ENCODE measurements at regions not wholly inside any gene's neighbourhood (a gene's known extent, or its start where the extent isn't known, plus 50 kb on each side); places are given as distances from the start of the nearest gene placed in this dataset.

- no peak overlapping the region for H3K4me3 ChIP-seq (ENCODE audit: insufficient read depth, low read depth, low read length)
- H3K79me2 ChIP-seq (ENCODE audit: insufficient read depth, low read length): no peaks in the 10 kb centered on the region
- H3K27ac ChIP-seq (ENCODE audit: low read depth, low read length): no peak overlapping the region
- no peaks in the 10 kb centered on the region for H3K27me3 ChIP-seq (ENCODE audit: insufficient read depth, low read length)
- DNase-seq (ENCODE audit: low read depth) (no peak), FAIRE-seq (no peak)
- H3K9ac ChIP-seq (ENCODE audit: low read length): no peak overlapping the region
- H2AFZ ChIP-seq (ENCODE audit: low read depth, low read length): no peak overlapping the region
- no peak for TF ChIP-seq CTCF (IDR thresholded peaks at IDR 0.05; ENCODE audit: insufficient read depth, low read depth, low read length)
- no peak overlapping the region for H3K4me2 ChIP-seq (ENCODE audit: low read length)
- no peaks in the 10 kb centered on the region for H3K4me1 Mint-ChIP-seq (ENCODE audit: low read depth, unreplicated experiment)
- H3K9me3 ChIP-seq (ENCODE audit: insufficient read depth, low read depth, low read length): no peaks in the 10 kb centered on the region
- H3K27ac Mint-ChIP-seq (ENCODE audit: unreplicated experiment): no peak overlapping the region
- no peaks in the 10 kb centered on the region for H4K20me1 ChIP-seq (ENCODE audit: insufficient read depth, low read length)
- no peaks in the 10 kb centered on the region for H3K9me3 Mint-ChIP-seq (ENCODE audit: unreplicated experiment)
- no peaks in the 10 kb centered on the region for H3K4me1 ChIP-seq (ENCODE audit: insufficient read depth, low read length)
- no peaks in the 10 kb centered on the region for H3K27me3 Mint-ChIP-seq (ENCODE audit: low read depth, unreplicated experiment)
- no peak overlapping the region for H3K4me3 Mint-ChIP-seq (ENCODE audit: unreplicated experiment)
- no peaks in the 10 kb centered on the region for H3K36me3 Mint-ChIP-seq (ENCODE audit: low read depth, unreplicated experiment)
- H3K36me3 ChIP-seq (ENCODE audit: insufficient read depth, low read length): no peaks in the 10 kb centered on the region
Measured at GRCh38 chr7:136617176-136617575, 251.3 kb upstream of the CHRM2 start.

GRCh38 chr7:136605532-136606329 lies 262.7 kb upstream of the CHRM2 start:
- Histone ChIP-seq H3K4me2 (ENCODE audit: low read length) (no peak overlapping the region), H2AFZ (ENCODE audit: low read depth, low read length) (no peak overlapping the region), H3K4me3 (ENCODE audit: insufficient read depth, low read depth, low read length) (no peak overlapping the region), H3K79me2 (ENCODE audit: insufficient read depth, low read length) (no peaks in the 10 kb centered on the region), H3K4me1 (ENCODE audit: insufficient read depth, low read length) (no peaks in the 10 kb centered on the region), H3K9me3 (ENCODE audit: insufficient read depth, low read depth, low read length) (no peaks in the 10 kb centered on the region), H3K9ac (ENCODE audit: low read length) (no peak overlapping the region), H3K36me3 (ENCODE audit: insufficient read depth, low read length) (no peaks in the 10 kb centered on the region), H4K20me1 (ENCODE audit: insufficient read depth, low read length) (no peaks in the 10 kb centered on the region), H3K27me3 (ENCODE audit: insufficient read depth, low read length) (no peaks in the 10 kb centered on the region), H3K27ac (ENCODE audit: low read depth, low read length) (no peak overlapping the region)
- no peak overlapping the region for H3K4me3 Mint-ChIP-seq (ENCODE audit: unreplicated experiment)
- no peaks in the 10 kb centered on the region for H3K4me1 Mint-ChIP-seq (ENCODE audit: low read depth, unreplicated experiment)
- FAIRE-seq (no peak), DNase-seq (ENCODE audit: low read depth) (no peak)
- no peaks in the 10 kb centered on the region for H3K27me3 Mint-ChIP-seq (ENCODE audit: low read depth, unreplicated experiment)
- TF ChIP-seq EZH2 (IDR thresholded peaks at IDR 0.05; ENCODE audit: insufficient read depth, low read length) (no peak), CTCF (IDR thresholded peaks at IDR 0.05; ENCODE audit: insufficient read depth, low read depth, low read length) (no peak)
- H3K9me3 Mint-ChIP-seq (ENCODE audit: unreplicated experiment): peaks cover 2% of the 10 kb centered on the region
- H3K27ac Mint-ChIP-seq (ENCODE audit: unreplicated experiment): no peak overlapping the region
- no peaks in the 10 kb centered on the region for H3K36me3 Mint-ChIP-seq (ENCODE audit: low read depth, unreplicated experiment)

GRCh38 chr7:136601772-136602171 lies 266.7 kb upstream of the CHRM2 start:
- Mint-ChIP-seq H3K9me3 (ENCODE audit: unreplicated experiment) (peaks cover 2% of the 10 kb centered on the region), H3K36me3 (ENCODE audit: low read depth, unreplicated experiment) (no peaks in the 10 kb centered on the region), H3K27me3 (ENCODE audit: low read depth, unreplicated experiment) (no peaks in the 10 kb centered on the region), H3K4me1 (ENCODE audit: low read depth, unreplicated experiment) (no peaks in the 10 kb centered on the region), H3K27ac (ENCODE audit: unreplicated experiment) (no peak overlapping the region), H3K4me3 (ENCODE audit: unreplicated experiment) (no peak overlapping the region)
- no peak overlapping the region for H2AFZ ChIP-seq (ENCODE audit: low read depth, low read length)
- H3K27ac ChIP-seq (ENCODE audit: low read depth, low read length): no peak overlapping the region
- no peaks in the 10 kb centered on the region for H3K79me2 ChIP-seq (ENCODE audit: insufficient read depth, low read length)
- no peaks in the 10 kb centered on the region for H3K9me3 ChIP-seq (ENCODE audit: insufficient read depth, low read depth, low read length)
- H4K20me1 ChIP-seq (ENCODE audit: insufficient read depth, low read length): no peaks in the 10 kb centered on the region
- DNase-seq (ENCODE audit: low read depth) (no peak), FAIRE-seq (no peak)
- TF ChIP-seq CTCF (IDR thresholded peaks at IDR 0.05; ENCODE audit: insufficient read depth, low read depth, low read length) (no peak), EZH2 (IDR thresholded peaks at IDR 0.05; ENCODE audit: insufficient read depth, low read length) (no peak)
- H3K27me3 ChIP-seq (ENCODE audit: insufficient read depth, low read length): no peaks in the 10 kb centered on the region
- H3K4me2 ChIP-seq (ENCODE audit: low read length): no peak overlapping the region
- H3K36me3 ChIP-seq (ENCODE audit: insufficient read depth, low read length): no peaks in the 10 kb centered on the region
- H3K4me3 ChIP-seq (ENCODE audit: insufficient read depth, low read depth, low read length): no peak overlapping the region
- H3K4me1 ChIP-seq (ENCODE audit: insufficient read depth, low read length): no peaks in the 10 kb centered on the region
- H3K9ac ChIP-seq (ENCODE audit: low read length): no peak overlapping the region
